GM21786 (cell line): ENCODE measurements at regions not wholly inside any gene's neighbourhood (a gene's known extent, or its start where the extent isn't known, plus 50 kb on each side); places are given as distances from the start of the nearest gene placed in this dataset.
"Not testable (repeated sequence)": the region's sequence is repeated elsewhere in the genome, so short reads cannot be mapped to it uniquely, and the experiment has no call there.

Experiments used
- ATAC-seq: cut with Tn5 transposase; IDR thresholded peaks from one replicate; pipeline ENCODE4 v1.9.1; 2021; ENCODE audit not compliant: unreplicated experiment

DNA sequence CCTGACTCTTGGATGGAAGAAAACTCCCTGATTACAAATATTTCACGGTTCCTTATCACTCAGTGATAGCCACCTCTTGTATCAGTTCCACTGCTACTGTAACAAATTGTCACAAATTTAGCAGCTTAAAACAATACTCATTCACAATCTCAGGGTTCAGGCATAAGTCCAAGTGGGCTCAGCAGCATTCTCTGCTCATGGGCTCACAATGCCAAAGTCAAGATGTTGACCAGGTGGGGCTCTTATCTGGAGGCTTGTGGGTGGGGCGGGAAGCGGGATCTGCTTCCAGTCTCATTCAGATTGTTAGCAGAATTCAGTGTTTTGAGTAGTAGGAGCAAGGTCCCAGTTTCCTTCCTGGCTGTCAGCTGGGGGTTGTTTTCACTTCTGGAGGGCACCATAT, 137.3 kb upstream of the FAM78B start:
- ATAC-seq: no peak

DNA sequence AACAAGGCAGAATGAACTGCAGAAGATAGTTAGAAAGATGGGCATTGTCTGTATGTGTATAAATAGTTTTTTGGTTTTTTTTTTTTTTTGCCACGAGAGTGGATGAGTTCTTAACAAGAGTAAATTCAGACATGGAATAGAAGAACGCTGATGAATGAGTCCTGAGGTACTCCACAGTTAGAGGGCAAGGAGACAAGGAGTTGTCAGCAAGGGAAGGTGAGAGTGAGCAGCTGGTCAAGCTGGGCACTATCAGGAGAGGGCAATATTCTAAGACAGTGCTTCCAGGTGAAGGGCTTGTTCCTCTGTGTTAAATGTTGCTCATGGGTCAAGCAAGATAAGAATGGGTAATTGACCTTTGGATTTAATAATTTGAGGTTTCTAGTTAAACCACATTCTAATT, 138.6 kb upstream of the FAM78B start:
- no peak for ATAC-seq

DNA sequence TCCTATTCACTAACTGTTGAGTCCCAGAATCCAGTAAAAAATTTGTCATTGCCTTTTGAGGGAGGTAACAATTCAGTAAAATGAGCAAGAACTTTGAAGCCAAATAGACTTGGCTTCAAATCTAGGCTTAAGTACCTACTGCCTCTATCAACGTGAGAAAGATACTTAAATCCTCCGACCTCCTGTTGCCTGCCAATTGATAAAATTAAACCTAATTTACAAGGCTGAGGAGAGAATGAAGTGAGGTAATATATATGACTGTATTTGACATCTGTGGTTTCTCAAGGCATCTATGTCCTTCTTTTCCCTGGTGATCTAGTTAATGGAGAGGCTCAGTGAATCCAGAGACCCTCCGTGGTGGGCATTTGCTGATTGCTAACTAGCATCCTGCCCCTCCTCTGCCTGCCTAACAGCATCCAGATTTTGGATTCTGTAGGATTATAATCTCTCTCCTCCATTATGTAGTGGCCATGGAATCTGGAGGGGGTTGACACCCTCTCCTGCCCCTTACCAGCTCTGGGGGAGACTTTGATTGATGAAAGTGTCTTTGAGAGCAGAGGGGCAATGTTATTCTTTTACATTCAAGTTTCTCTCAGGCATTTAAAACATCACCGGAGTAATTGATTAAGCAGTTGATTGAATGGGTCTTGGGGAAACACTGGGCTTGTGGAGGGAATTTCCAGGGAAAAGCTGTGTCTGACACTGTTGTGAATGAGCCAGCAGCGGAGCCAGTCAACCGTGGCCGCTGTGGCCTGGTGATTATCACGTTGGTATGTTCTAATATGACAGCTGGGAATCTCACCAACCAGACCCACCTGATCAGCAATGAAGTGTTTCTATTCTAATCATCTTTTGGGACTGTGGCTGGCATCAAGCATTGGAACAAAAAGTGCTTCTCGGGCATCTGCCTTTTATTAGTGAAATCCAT, 140.7 kb upstream of the FAM78B start:
- no peak for ATAC-seq

GRCh38 chr1:166316306-166316705, 149.5 kb upstream of the FAM78B start:
- ATAC-seq: not testable (repeated sequence)

DNA sequence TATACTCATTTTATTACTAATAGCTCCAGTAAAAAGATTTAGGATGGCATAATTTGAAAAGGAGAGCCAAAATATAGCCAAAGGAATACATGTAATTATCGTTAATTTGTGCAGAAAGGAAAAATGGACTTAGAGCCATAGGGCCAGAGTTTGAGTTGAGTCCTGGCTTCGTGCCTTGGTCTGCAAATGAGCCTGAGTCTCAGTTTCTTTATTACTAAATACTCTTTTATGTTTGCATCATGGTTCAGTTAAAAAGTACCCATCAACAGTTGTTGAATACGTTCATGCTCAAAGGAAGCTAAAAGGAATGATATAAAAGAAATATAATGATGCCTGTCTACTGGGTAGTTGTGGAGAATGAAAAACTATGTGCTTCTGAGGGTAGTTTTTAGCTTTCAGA, 155.7 kb upstream of the FAM78B start:
- ATAC-seq: no peak

DNA sequence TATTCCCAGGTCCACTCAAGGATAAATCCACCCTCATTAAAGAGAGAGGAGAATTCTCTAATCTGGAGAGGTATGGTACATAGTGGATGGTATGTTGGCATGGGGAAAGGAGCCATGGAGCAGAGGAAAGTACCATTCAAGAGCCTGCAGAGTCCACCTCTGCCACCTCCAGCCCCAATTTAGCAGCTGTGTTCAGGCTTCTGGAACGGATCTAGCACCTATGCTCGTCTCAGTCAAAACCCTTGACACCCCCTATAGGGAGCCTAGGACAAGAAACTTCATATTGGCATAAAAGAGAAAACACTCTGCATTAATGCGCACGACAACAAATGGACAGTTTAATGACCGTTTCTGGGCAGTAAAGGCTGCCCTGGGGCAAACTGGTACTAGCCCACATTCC, 161.1 kb upstream of the FAM78B start:
- no peak for ATAC-seq

- ATAC-seq: no peak
These were observed 162.2 kb upstream of the FAM78B start for GRCh38 chr1:166328956-166329355.

- ATAC-seq: no peak
These were observed 163.3 kb upstream of the FAM78B start for GRCh38 chr1:166330096-166330495.

DNA sequence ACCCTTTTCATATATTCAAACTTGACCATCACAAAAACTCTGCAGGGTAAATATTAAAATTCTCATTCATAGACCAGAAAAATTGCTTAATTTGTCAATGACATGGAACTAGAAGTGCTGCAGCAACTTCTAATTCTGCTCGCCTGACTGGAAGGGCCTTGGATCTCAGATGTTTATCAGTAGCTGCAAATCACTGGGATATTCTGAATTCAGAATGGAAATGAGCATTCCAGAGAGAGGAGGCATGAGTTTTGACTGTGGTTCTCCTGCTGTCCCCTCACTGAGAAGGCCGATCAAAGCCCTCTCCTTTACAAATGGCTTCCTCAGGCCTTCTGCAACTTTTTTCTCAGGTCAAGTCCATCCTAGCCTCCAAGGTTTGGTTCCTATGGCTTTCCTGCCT, 171.3 kb upstream of the FAM78B start:
- no peak for ATAC-seq

DNA sequence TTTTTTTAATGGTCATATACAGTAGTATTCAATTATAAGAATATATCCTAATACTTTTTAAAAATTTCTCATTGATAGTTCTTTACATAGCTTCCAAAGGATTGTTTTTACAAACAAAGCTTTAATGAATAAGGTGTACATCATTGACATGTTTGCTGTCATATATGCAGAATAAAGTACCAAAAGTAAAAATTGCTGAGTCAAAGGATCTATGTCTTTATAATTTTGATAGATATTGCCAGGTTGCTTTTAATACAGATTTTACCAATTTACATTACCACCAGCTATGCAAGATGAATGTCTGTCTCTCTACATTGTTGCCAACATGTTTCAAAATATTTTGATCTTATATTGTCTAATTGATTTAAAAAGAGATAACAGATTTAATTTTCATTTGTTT, 173.9 kb upstream of the FAM78B start:
- ATAC-seq: no peak

DNA sequence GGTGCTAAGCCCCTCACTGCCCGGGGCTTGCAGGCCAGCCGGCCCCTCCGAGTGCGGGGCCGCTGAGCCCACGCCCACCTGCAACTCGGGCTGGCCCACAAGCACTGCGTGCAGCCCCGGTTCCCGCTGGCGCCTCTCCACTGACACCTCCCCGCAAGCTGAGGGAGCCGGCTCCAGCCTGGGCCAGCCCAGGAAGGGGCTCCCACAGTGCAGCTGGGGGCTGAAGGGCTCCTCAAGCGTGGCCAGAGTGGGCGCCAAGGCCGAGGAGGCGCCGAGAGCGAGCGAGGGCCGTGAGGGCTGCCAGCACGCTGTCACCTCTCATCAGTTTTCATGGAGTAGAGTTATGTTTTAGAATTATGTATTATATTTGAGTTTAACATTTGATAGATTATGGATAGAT, 176.5 kb upstream of the FAM78B start:
- ATAC-seq: no peak

GRCh38 chr1:166350490-166350889, 183.7 kb upstream of the FAM78B start:
- ATAC-seq: no peak

DNA sequence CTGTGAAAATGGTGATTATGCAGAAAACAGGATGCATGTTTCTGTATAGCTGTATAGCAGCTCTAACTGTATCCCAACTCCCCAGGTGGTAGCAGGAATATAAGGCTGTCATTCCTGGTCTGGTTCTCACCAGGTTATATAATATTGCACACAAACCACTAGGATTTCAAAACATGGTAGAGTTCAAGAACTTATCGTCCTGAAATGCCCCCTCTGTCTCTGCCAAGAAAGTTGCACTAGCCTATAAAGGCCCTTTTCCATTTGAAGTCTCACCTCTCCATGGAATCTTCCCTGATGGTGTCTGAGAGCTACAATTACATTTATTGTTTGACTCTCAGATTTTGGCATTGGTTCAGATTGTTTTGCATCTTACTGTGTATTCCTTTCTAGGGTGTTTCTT, 184.9 kb upstream of the FAM78B start:
- ATAC-seq: no peak

DNA sequence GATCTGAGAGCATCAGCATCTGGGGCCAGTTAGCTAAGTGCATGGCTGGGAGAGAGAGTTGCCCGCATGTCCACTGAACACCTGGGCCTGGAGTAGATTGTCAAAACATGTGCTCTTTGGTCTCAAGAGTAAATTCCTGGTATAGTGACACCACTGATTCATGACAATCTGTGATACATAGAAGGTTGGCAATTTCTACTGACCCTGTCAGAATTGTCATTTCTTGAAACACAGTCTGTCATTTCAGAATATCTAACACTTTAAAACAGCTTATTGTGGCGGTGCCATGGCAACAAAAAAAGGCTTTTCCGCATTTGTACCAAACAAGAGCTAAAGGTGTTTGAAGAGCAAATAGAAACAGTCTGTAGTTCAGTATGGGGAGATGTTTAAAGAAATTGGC, 186.4 kb upstream of the FAM78B start:
- no peak for ATAC-seq

- no peak for ATAC-seq
These were observed 187.6 kb upstream of the FAM78B start for GRCh38 chr1:166354406-166354805.

- ATAC-seq: no peak
These were observed 198.3 kb upstream of the FAM78B start for GRCh38 chr1:166365081-166365480.

DNA sequence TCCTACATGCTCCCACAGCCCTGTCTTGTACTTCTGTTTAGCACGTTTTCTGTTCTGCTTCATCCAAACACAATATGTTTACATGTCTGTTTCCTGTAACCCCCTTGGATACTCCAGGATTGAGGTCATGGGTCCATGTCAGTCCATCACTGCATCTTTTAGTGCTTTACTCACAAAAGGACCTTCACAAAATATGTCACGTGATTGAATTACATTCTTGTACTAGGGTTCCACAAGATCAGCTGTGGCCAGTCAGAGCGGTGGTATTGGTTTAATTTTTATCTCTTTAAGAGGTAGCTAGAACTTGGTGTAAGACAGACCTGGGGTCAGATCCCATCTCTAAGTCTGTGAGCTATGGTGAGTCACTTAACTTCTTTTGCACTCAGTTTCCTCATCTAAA, 201.2 kb upstream of the FAM78B start:
- no peak for ATAC-seq

GRCh38 chr1:166377896-166378295, 211.1 kb upstream of the FAM78B start:
- no peak for ATAC-seq

- no peak for ATAC-seq
These were observed 212.0 kb upstream of the FAM78B start for GRCh38 chr1:166378805-166379204.

GRCh38 chr1:166379447-166379846, 212.6 kb upstream of the FAM78B start:
- ATAC-seq: no peak

DNA sequence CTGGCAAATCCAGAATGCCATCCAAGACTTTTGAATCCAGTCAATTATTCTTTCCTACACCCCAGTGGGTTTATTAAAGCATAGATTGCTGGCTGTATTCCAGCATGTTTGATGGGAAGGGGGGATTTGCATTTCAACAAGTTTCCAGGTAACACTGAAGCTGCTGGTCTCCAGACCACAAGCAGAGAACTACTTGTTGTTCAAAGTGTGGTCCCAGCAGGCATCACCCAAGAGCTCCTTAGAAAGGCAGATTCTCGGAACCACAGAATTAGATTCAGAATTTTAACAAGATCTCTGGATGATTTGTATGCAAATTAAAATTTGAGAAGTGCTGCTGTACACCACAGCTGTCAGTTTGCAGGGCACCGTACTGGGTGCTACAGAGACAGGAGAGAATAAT, 216.3 kb upstream of the FAM78B start:
- ATAC-seq: no peak

DNA sequence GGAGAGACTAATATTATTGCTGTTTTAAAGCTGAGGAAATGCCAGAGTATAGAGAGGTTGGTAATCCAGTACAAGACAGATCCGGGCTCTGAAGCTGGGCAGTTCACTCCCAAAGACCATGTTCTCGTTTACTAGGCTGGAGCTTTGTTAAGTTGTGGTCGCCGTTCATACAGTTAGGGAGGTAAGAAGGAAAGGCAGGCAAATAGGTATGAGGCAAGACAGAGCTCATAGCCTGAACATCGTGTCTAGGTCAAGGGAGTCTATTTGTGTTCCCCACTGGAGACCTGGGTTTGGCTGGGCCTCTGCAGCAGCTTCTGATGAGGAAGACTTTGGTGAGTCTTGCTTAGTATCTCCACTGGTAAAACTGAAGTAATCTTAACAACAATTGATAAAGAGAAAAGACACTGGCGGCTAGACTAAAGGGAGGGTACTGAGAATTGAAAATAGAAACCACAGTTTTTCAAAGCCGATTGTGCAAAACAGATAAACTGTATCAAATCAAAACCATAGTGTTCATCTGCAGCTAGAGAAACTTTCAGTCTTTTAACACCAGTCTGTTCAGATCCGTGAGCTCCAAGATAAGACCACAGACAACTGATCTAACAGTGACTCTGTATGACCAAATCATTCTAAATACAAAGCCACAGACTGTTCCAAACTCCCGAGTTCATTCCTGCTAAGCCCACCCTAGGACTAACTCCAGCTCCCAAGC, 217.0 kb upstream of the FAM78B start:
- no peak for ATAC-seq
